GM12878 (cell line): ENCODE measurements at regions not wholly inside any gene's neighbourhood (a gene's known extent, or its start where the extent isn't known, plus 50 kb on each side); places are given as distances from the start of the nearest gene placed in this dataset.

Experiments used
- ATAC-seq: fragments of 200-7000 bp; cut with Tn5 transposase; 3 replicates; pipeline ENCODE4 v1.9.1; 2020; ENCODE audit warnings: mild to moderate bottlenecking, moderate library complexity
- BruUV-seq: library from RNA; stranded (reverse); fragments of 400-500 nt; replicated peaks from 2 replicates; lab custom pipeline; 2021; lab: Mats Ljungman, UMichigan
- CTCF ChIA-PET: fragments of 300-600 bp; sonication (Branson Sonifier 250); formaldehyde crosslinking; extraction: SDS; loops from one replicate; lab custom pipeline; 2021; ENCODE audit warnings: inconsistent platforms; lab: Yijun Ruan, JAX
- POLR2A ChIA-PET: fragments of 350-600 bp; formaldehyde crosslinking; extraction: SDS; loops from one replicate; lab custom pipeline; 2021; ENCODE audit warnings: inconsistent platforms; lab: Charles Lee
- RAD21 ChIA-PET: fragments of 300-600 bp; sonication (Branson Sonifier 250); formaldehyde crosslinking; loops from one replicate; lab custom pipeline; 2023; ENCODE audit warnings: antibody characterized with exemption; ENCODE audit not compliant: unreplicated experiment; lab: Charles Lee
- SMC1A ChIA-PET: fragments of 300-600 bp; sonication (Branson Sonifier 250); formaldehyde crosslinking; loops from one replicate; lab custom pipeline; 2023; ENCODE audit not compliant: unreplicated experiment, uncharacterized antibody; lab: Charles Lee
- DNase-seq: peaks from one replicate; pipeline ENCODE4 v3.0.0-alpha.2; 2011; ENCODE audit warnings: low read depth, low spot score
- FAIRE-seq: peaks from 3 replicates; lab custom pipeline; 2011; peaks lifted over from hg19 to GRCh38; lab: Jason Lieb, UNC
- H2AFZ ChIP-seq: 2 replicates; pipeline ENCODE4 v1.6.0; 2011; ENCODE audit warnings: low read depth, low read length, control low read depth; ENCODE audit not compliant: control insufficient read depth
- H3K27ac ChIP-seq: 2 replicates; pipeline ENCODE4 v1.5.1; 2011; ENCODE audit warnings: control low read depth; ENCODE audit not compliant: control insufficient read depth, insufficient read depth
- H3K27me3 ChIP-seq, 2 experiments: replicated peaks in 1 of 2; 2 replicates each; pipeline versions ENCODE4 v1.6.0 to v1.6.1; 2011; ENCODE audit warnings: low read length in 1 of 2; ENCODE audit not compliant: control insufficient read depth in 2 of 2, insufficient read depth in 2 of 2
- H3K36me3 ChIP-seq, 2 experiments: 2 replicates each; pipeline ENCODE4 v1.5.1; 2011; ENCODE audit warnings: low read length in 1 of 2; ENCODE audit not compliant: control insufficient read depth in 2 of 2, insufficient read depth in 2 of 2
- H3K4me1 ChIP-seq: 2 replicates; pipeline ENCODE4 v1.6.1; 2011; ENCODE audit warnings: mild to moderate bottlenecking, low read length, moderate library complexity, mixed read lengths; ENCODE audit not compliant: control insufficient read depth, insufficient read depth
- H3K4me2 ChIP-seq: 2 replicates; pipeline ENCODE4 v1.6.0; 2011; ENCODE audit warnings: control low read depth; ENCODE audit not compliant: control insufficient read depth, insufficient read depth
- H3K4me3 ChIP-seq: fragments of 200-600 bp; sonication (generic); 2 replicates; pipeline ENCODE4 v1.5.1; 2016
- H3K79me2 ChIP-seq: 2 replicates; pipeline ENCODE4 v1.6.0; 2011; ENCODE audit warnings: low read length; ENCODE audit not compliant: control insufficient read depth, insufficient read depth
- H3K9ac ChIP-seq: 2 replicates; pipeline ENCODE4 v1.8.0; 2011; ENCODE audit warnings: low read length, control low read depth, mixed read lengths; ENCODE audit not compliant: control insufficient read depth, insufficient read depth
- H3K9me3 ChIP-seq: replicated peaks from 3 replicates; pipeline ENCODE4 v1.5.1; 2011; ENCODE audit warnings: mild to moderate bottlenecking, low read length; ENCODE audit not compliant: control insufficient read depth, insufficient read depth
- H4K20me1 ChIP-seq: 2 replicates; pipeline ENCODE4 v1.6.0; 2011; ENCODE audit not compliant: control insufficient read depth, insufficient read depth
- KAT2A ChIP-seq: conservative IDR thresholded peaks from 2 replicates; pipeline ENCODE4 v1.6.1; 2011; ENCODE audit warnings: low read depth, low read length; ENCODE audit not compliant: control insufficient read depth
- MAX ChIP-seq: IDR thresholded peaks from 2 replicates; pipeline ENCODE4 v1.6.1; 2012; ENCODE audit warnings: low read depth, low read length, improper control_type of control experiment
- MXI1 ChIP-seq: fragments of 150-350 bp; IDR thresholded peaks from 2 replicates; pipeline ENCODE4 v1.6.1; 2011; ENCODE audit warnings: low read depth, mild to moderate bottlenecking, inconsistent platforms, low read length, improper control_type of control experiment
- NFIC ChIP-seq: IDR thresholded peaks from 2 replicates; pipeline ENCODE4 v1.6.1; 2012; ENCODE audit warnings: low read depth, mild to moderate bottlenecking, inconsistent platforms, low read length, moderate library complexity
- PRDM15 ChIP-seq: fragments of 450-650 bp; formaldehyde crosslinking; IDR thresholded peaks from 2 replicates; pipeline ENCODE4 v1.4.0; 2020; ENCODE audit warnings: mild to moderate bottlenecking, moderate library complexity
- ZBTB11 ChIP-seq: fragments of 450-650 bp; formaldehyde crosslinking; IDR thresholded peaks from 2 replicates; pipeline ENCODE4 v1.5.0; 2022; ENCODE audit warnings: mild to moderate bottlenecking, missing genetic modification characterization
- ZNF384 ChIP-seq: IDR thresholded peaks from 2 replicates; pipeline ENCODE4 v1.6.1; 2012; ENCODE audit warnings: low read depth, mild to moderate bottlenecking, low read length, improper control_type of control experiment, borderline replicate concordance
- WGBS: methylation state at CpG from one replicate; pipeline ENCODE4 v1.1.6; 2016; ENCODE audit warnings: low lambda C conversion rate; ENCODE audit not compliant: insufficient replicate concordance, insufficient coverage; ENCODE audit errors: missing lambda C conversion rate; 5-methylcytosine and 5-hydroxymethylcytosine counted together
- in situ Hi-C: fragments of 300-500 bp; cut with MboI; formaldehyde crosslinking; loops from 9 replicates; pipeline ENCODE4 v1.14.3; 2018; ENCODE audit warnings: mixed read lengths
- intact Hi-C: fragments of 100-400 bp; cut with micrococcal nuclease; formaldehyde crosslinking; loops from one replicate; pipeline ENCODE4 v1.14.2; 2022; ENCODE audit not compliant: unreplicated experiment

GRCh38 chr4:56746639-56747038 is 65.5 kb upstream of the HOPX start:
- Histone ChIP-seq H3K27me3 (no peaks in the 10 kb centered on the region), H3K4me1 (no peaks in the 10 kb centered on the region), H3K9ac (no peak overlapping the region), H3K4me2 (no peak overlapping the region), H2AFZ (no peak overlapping the region), H3K27ac (no peak overlapping the region), H3K36me3 (no peaks in the 10 kb centered on the region), H3K79me2 (no peaks in the 10 kb centered on the region), H3K9me3 (no peaks in the 10 kb centered on the region; the same call in 2 of the 3 replicates), H4K20me1 (no peaks in the 10 kb centered on the region), H3K4me3 (no peak overlapping the region)
- RAD21 ChIA-PET: no interaction called here
- BruUV-seq: no TSS peak
- TF ChIP-seq ZNF384 (no peak), KAT2A (no peak), PRDM15 (no peak), MXI1 (no peak), MAX (no peak), NFIC (no peak), ZBTB11 (no peak)
- CTCF ChIA-PET: interaction anchor here (0.7 kb wide), 1 partner anchor 65 kb away, joined by 4 read pairs; the partner anchor contains the start of gene HOPX
- DNase-seq (no peak), ATAC-seq (no peak), FAIRE-seq (no peak)
- POLR2A ChIA-PET: no interaction called here
- in situ Hi-C loops (no loop called here), intact Hi-C loops (no loop called here)
- SMC1A ChIA-PET: interaction anchor here (0.6 kb wide), 1 partner anchor 74 kb away, joined by 3 read pairs; no protein-coding TSS in a partner anchor
- 50% methylated on average over 5 of the region's 5 CpGs for WGBS
